Adipocyte (in vitro differentiated cells): ENCODE measurements at regions not wholly inside any gene's neighbourhood (a gene's known extent, or its start where the extent isn't known, plus 50 kb on each side); places are given as distances from the start of the nearest gene placed in this dataset.
"Not testable (repeated sequence)": the region's sequence is repeated elsewhere in the genome, so short reads cannot be mapped to it uniquely, and the experiment has no call there.

ENCODE experiments used
- DNase-seq: peaks from one replicate; pipeline ENCODE4 v3.0.0-alpha.2; 2015; ENCODE audit warnings: low read depth
- H3K27me3 ChIP-seq: replicated peaks from 2 replicates; pipeline ENCODE4 v1.7.0; 2013; ENCODE audit warnings: mild to moderate bottlenecking, low read length, moderate library complexity; ENCODE audit not compliant: control insufficient read depth, insufficient read depth
- H3K36me3 ChIP-seq: 2 replicates; pipeline ENCODE4 v1.7.0; 2013; ENCODE audit warnings: low read length, mild to moderate bottlenecking, moderate library complexity; ENCODE audit not compliant: control insufficient read depth, insufficient read depth, severe bottlenecking
- H3K4me1 ChIP-seq: 2 replicates; pipeline ENCODE4 v1.7.0; 2013; ENCODE audit warnings: mild to moderate bottlenecking, low read length, moderate library complexity; ENCODE audit not compliant: control insufficient read depth, insufficient read depth
- H3K4me3 ChIP-seq: 2 replicates; pipeline ENCODE4 v1.7.0; 2013; ENCODE audit warnings: mild to moderate bottlenecking, low read length, moderate library complexity
- H3K9ac ChIP-seq: 2 replicates; pipeline ENCODE4 v1.7.0; 2013; ENCODE audit warnings: mild to moderate bottlenecking, low read length, moderate library complexity
- H3K9me3 ChIP-seq: 2 replicates; pipeline ENCODE4 v1.7.0; 2013; ENCODE audit warnings: mild to moderate bottlenecking, low read length, moderate library complexity; ENCODE audit not compliant: control insufficient read depth

GRCh38 chr10:4268490-4268889 lies 483.5 kb upstream of the KLF6 start:
- H3K4me1 ChIP-seq, result peaks cover 32% of the 10 kb centered on the region
- not testable (repeated sequence) for H3K9me3 ChIP-seq, H3K4me3 ChIP-seq

GRCh38 chr10:4267086-4267773 lies 482.2 kb upstream of the KLF6 start:
- peaks cover 34% of the 10 kb centered on the region for H3K4me1 ChIP-seq
- no peaks in the 10 kb centered on the region for H3K36me3 ChIP-seq
- peak overlapping the region; percentile 17 for H3K9ac ChIP-seq
- no peak overlapping the region for H3K4me3 ChIP-seq
- no peak for DNase-seq
- H3K27me3 ChIP-seq, result no peaks in the 10 kb centered on the region
- no peaks in the 10 kb centered on the region for H3K9me3 ChIP-seq

More at GRCh38 chr10:4268490-4268889, 483.5 kb upstream of the KLF6 start:
- not testable (repeated sequence) for H3K36me3 ChIP-seq, DNase-seq, H3K27me3 ChIP-seq, H3K9ac ChIP-seq

GRCh38 chr10:4266416-4267085 lies 481.5 kb upstream of the KLF6 start:
- Histone ChIP-seq H3K9me3 (no peaks in the 10 kb centered on the region), H3K27me3 (no peaks in the 10 kb centered on the region), H3K4me1 (peaks cover 34% of the 10 kb centered on the region), H3K36me3 (no peaks in the 10 kb centered on the region), H3K4me3 (no peak overlapping the region), H3K9ac (peak overlapping the region; percentile 17)
- peak; percentile 52 for DNase-seq

GRCh38 chr10:4265964-4266363 lies 481.0 kb upstream of the KLF6 start:
- H3K9ac ChIP-seq, result no peak overlapping the region
- H3K4me3 ChIP-seq, result no peak overlapping the region
- no peaks in the 10 kb centered on the region for H3K9me3 ChIP-seq
- no peaks in the 10 kb centered on the region for H3K36me3 ChIP-seq
- H3K27me3 ChIP-seq, result no peaks in the 10 kb centered on the region
- DNase-seq, result no peak
- H3K4me1 ChIP-seq, result peaks cover 31% of the 10 kb centered on the region

- Histone ChIP-seq H3K4me1 (peaks cover 31% of the 10 kb centered on the region), H3K9ac (peak overlapping the region; percentile 58), H3K4me3 (no peak overlapping the region), H3K36me3 (no peaks in the 10 kb centered on the region), H3K27me3 (no peaks in the 10 kb centered on the region), H3K9me3 (no peaks in the 10 kb centered on the region)
- no peak for DNase-seq
Measured at GRCh38 chr10:4264209-4264865, 479.3 kb upstream of the KLF6 start.

- no peak for DNase-seq
- H3K27me3 ChIP-seq, result no peaks in the 10 kb centered on the region
- no peak overlapping the region for H3K4me3 ChIP-seq
- H3K36me3 ChIP-seq, result no peaks in the 10 kb centered on the region
- H3K9ac ChIP-seq, result peak overlapping the region; percentile 58
- H3K9me3 ChIP-seq, result no peaks in the 10 kb centered on the region
- H3K4me1 ChIP-seq, result peaks cover 31% of the 10 kb centered on the region
Measured at GRCh38 chr10:4263601-4263921, 478.6 kb upstream of the KLF6 start.

GRCh38 chr10:4262870-4263600 lies 478.0 kb upstream of the KLF6 start:
- Histone ChIP-seq H3K27me3 (no peaks in the 10 kb centered on the region), H3K9ac (peak overlapping the region; percentile 58), H3K4me3 (no peak overlapping the region), H3K9me3 (no peaks in the 10 kb centered on the region), H3K36me3 (no peaks in the 10 kb centered on the region), H3K4me1 (peaks cover 31% of the 10 kb centered on the region)
- no peak for DNase-seq

- H3K9me3 ChIP-seq, result no peaks in the 10 kb centered on the region
- H3K36me3 ChIP-seq, result no peaks in the 10 kb centered on the region
- H3K9ac ChIP-seq, result no peak overlapping the region
- no peak overlapping the region for H3K4me3 ChIP-seq
- peaks cover 31% of the 10 kb centered on the region for H3K4me1 ChIP-seq
- DNase-seq, result no peak
- no peaks in the 10 kb centered on the region for H3K27me3 ChIP-seq
Measured at GRCh38 chr10:4262449-4262848, 477.4 kb upstream of the KLF6 start.

GRCh38 chr10:4260483-4261124 lies 475.6 kb upstream of the KLF6 start:
- Histone ChIP-seq H3K9me3 (no peaks in the 10 kb centered on the region), H3K4me3 (no peak overlapping the region), H3K36me3 (no peaks in the 10 kb centered on the region), H3K9ac (peak overlapping the region; percentile 63), H3K27me3 (no peaks in the 10 kb centered on the region), H3K4me1 (peaks cover 20% of the 10 kb centered on the region)
- DNase-seq, result peak; percentile 74

- Histone ChIP-seq H3K27me3 (no peaks in the 10 kb centered on the region), H3K4me3 (no peak overlapping the region), H3K9ac (no peak overlapping the region), H3K4me1 (peaks cover 32% of the 10 kb centered on the region), H3K9me3 (no peaks in the 10 kb centered on the region), H3K36me3 (no peaks in the 10 kb centered on the region)
- no peak for DNase-seq
Measured at GRCh38 chr10:4257939-4258465, 473.0 kb upstream of the KLF6 start.
